HCT116 (cell line): ENCODE measurements at regions not wholly inside any gene's neighbourhood (a gene's known extent, or its start where the extent isn't known, plus 50 kb on each side); places are given as distances from the start of the nearest gene placed in this dataset.

Experiments
- ATAC-seq: fragments of 200-7000 bp; cut with Tn5 transposase; 2 replicates; pipeline ENCODE4 v1.9.1; 2020; ENCODE audit warnings: mild to moderate bottlenecking, moderate library complexity
- BruUV-seq: library from RNA; stranded (reverse); fragments of 400-500 nt; replicated peaks from 2 replicates; lab custom pipeline; 2021; lab: Mats Ljungman, UMichigan
- CTCF ChIA-PET: fragments of 300-600 bp; sonication (Branson Sonifier 250); formaldehyde crosslinking; loops from one replicate; lab custom pipeline; 2021; ENCODE audit warnings: antibody characterized with exemption; lab: Charles Lee
- POLR2A ChIA-PET: fragments of 300-600, 350-600 bp; sonication (Branson Sonifier 250); formaldehyde crosslinking; loops from one replicate; lab custom pipeline; 2021; ENCODE audit warnings: antibody characterized with exemption; lab: Charles Lee
- RAD21 ChIA-PET, 2 experiments: fragments of 300-600 bp; sonication (Branson Sonifier 250); formaldehyde crosslinking; loops; one replicate each; lab custom pipeline; 2023; ENCODE audit warnings: low total read pairs in 2 of 2; ENCODE audit not compliant: uncharacterized antibody in 2 of 2, unreplicated experiment in 2 of 2, low non-redundant PET in 1 of 2; lab: Charles Lee
- DNase-seq: peaks from one replicate; pipeline ENCODE4 v3.0.0-alpha.2; 2010; ENCODE audit warnings: low read depth, low spot score
- H2AFZ ChIP-seq: fragments of 200-600 bp; shearing (Covaris generic), sonication (generic); 2 replicates; pipeline ENCODE4 v1.6.1; 2017; ENCODE audit warnings: low read depth, mixed run types, mixed read lengths, antibody characterized with exemption, low read length; ENCODE audit not compliant: poor library complexity, severe bottlenecking
- H3K27ac ChIP-seq: 2 replicates; pipeline ENCODE4 v1.5.1; 2012; ENCODE audit warnings: low read depth, low read length
- H3K27me3 ChIP-seq: fragments of 200-600 bp; sonication (generic); 2 replicates; pipeline ENCODE4 v1.6.1; 2016; ENCODE audit warnings: mixed run types, low read length, mixed read lengths; ENCODE audit not compliant: insufficient read depth
- H3K36me3 ChIP-seq, 2 experiments: fragments of 200-500 bp in 1 of 2; fragments of 200-600 bp in 1 of 2; sonication (Bioruptor generic) in 1 of 2; sonication (generic) in 1 of 2; 2 replicates each; pipeline versions ENCODE4 v1.5.1 to v1.6.1; 2014 to 2016; ENCODE audit warnings: low read length in 2 of 2, inconsistent platforms in 1 of 2, mixed read lengths in 1 of 2, mixed run types in 1 of 2; ENCODE audit not compliant: insufficient read depth in 2 of 2, control insufficient read depth in 1 of 2
- H3K4me1 ChIP-seq, 2 experiments: fragments of 200-600 bp in 1 of 2; sonication (generic) in 1 of 2; 2 replicates each; pipeline versions ENCODE4 v1.5.1 to v1.6.1; 2012 to 2017; ENCODE audit warnings: low read length in 2 of 2, inconsistent platforms in 1 of 2, mild to moderate bottlenecking in 1 of 2, mixed read lengths in 1 of 2, mixed run types in 1 of 2, moderate library complexity in 1 of 2; ENCODE audit not compliant: insufficient read depth in 2 of 2, control insufficient read depth in 1 of 2
- H3K4me2 ChIP-seq: fragments of 200-600 bp; sonication (generic); 2 replicates; pipeline ENCODE4 v1.6.1; 2017; ENCODE audit warnings: mixed run types, low read length, mixed read lengths
- H3K4me3 ChIP-seq, 2 experiments: fragments of 200-600 bp in 1 of 2; sonication (generic) in 1 of 2; replicated peaks in 1 of 2; 2 replicates each; pipeline ENCODE4 v1.5.1; 2011 to 2016; ENCODE audit warnings: low read length in 2 of 2, control low read depth in 1 of 2, low read depth in 1 of 2, mild to moderate bottlenecking in 1 of 2, mixed read lengths in 1 of 2, mixed run types in 1 of 2
- H3K79me2 ChIP-seq: fragments of 200-600 bp; sonication (generic); 2 replicates; pipeline ENCODE4 v1.6.1; 2017; ENCODE audit warnings: mild to moderate bottlenecking, mixed run types, low read length, moderate library complexity, mixed read lengths; ENCODE audit not compliant: insufficient read depth
- H3K9ac ChIP-seq: fragments of 200-600 bp; sonication (generic); 2 replicates; pipeline ENCODE4 v1.6.1; 2016; ENCODE audit warnings: low read length, mixed read lengths
- H3K9me2 ChIP-seq: fragments of 200-600 bp; sonication (generic), shearing (Covaris generic); 2 replicates; pipeline ENCODE4 v1.6.1; 2017; ENCODE audit warnings: mixed run types, mild to moderate bottlenecking, moderate library complexity; ENCODE audit not compliant: insufficient read depth
- H3K9me3 ChIP-seq, 2 experiments: fragments of 200-500 bp in 1 of 2; fragments of 200-600 bp in 1 of 2; sonication (Bioruptor generic) in 1 of 2; sonication (generic) in 1 of 2; 2 replicates each; pipeline ENCODE4 v1.6.1; 2014 to 2017; ENCODE audit warnings: low read length in 2 of 2, mixed read lengths in 2 of 2, inconsistent platforms in 1 of 2, low read depth in 1 of 2, mild to moderate bottlenecking in 1 of 2, mixed run types in 1 of 2, moderate library complexity in 1 of 2; ENCODE audit not compliant: control insufficient read depth in 1 of 2, insufficient read depth in 1 of 2
- H4K20me1 ChIP-seq: fragments of 200-600 bp; sonication (generic), shearing (Covaris generic); 2 replicates; pipeline ENCODE4 v1.6.1; 2017; ENCODE audit warnings: mixed run types, mild to moderate bottlenecking, moderate library complexity; ENCODE audit not compliant: insufficient read depth
- ATF3 ChIP-seq: IDR thresholded peaks from 2 replicates; pipeline ENCODE4 v1.6.1; 2012
- EGR1 ChIP-seq: IDR thresholded peaks from 2 replicates; pipeline ENCODE4 v1.6.1; 2012; ENCODE audit warnings: low read depth
- ELF1 ChIP-seq: IDR thresholded peaks from 2 replicates; pipeline ENCODE4 v1.6.1; 2012; ENCODE audit warnings: low read depth, borderline replicate concordance
- FOSL1 ChIP-seq: IDR thresholded peaks from 2 replicates; pipeline ENCODE4 v1.6.1; 2012; ENCODE audit warnings: low read depth
- POLR2A ChIP-seq: IDR thresholded peaks from 2 replicates; pipeline ENCODE4 v1.7.0; 2011; ENCODE audit warnings: borderline replicate concordance; ENCODE audit not compliant: insufficient read depth, insufficient read length; ENCODE audit errors: extremely low read depth
- RAD21 ChIP-seq: IDR thresholded peaks from 2 replicates; pipeline ENCODE4 v1.6.1; 2012; ENCODE audit warnings: low read depth, mild to moderate bottlenecking
- REST ChIP-seq: IDR thresholded peaks from 2 replicates; pipeline ENCODE4 v1.6.1; 2012; ENCODE audit warnings: low read depth
- SP1 ChIP-seq: IDR thresholded peaks from 2 replicates; pipeline ENCODE4 v1.6.1; 2012; ENCODE audit warnings: low read depth
- SRF ChIP-seq: IDR thresholded peaks from 2 replicates; pipeline ENCODE4 v1.6.1; 2012; ENCODE audit warnings: low read depth
- YY1 ChIP-seq: IDR thresholded peaks from 2 replicates; pipeline ENCODE4 v1.6.1; 2011; ENCODE audit warnings: low read length, low read depth, moderate library complexity, mild to moderate bottlenecking; ENCODE audit not compliant: insufficient replicate concordance; ENCODE audit errors: extremely low read depth
- ZBTB33 ChIP-seq: IDR thresholded peaks from 2 replicates; pipeline ENCODE4 v1.6.1; 2011; ENCODE audit warnings: mild to moderate bottlenecking, low read length, moderate library complexity; ENCODE audit not compliant: insufficient replicate concordance; ENCODE audit errors: extremely low read depth
- intact Hi-C: fragments of 100-400 bp; cut with micrococcal nuclease; formaldehyde crosslinking; loops from 2 replicates; pipeline ENCODE4 v1.10.0; 2022

GRCh38 chr3:18012933-18013332 is 270.5 kb upstream of the TBC1D5 start:
- Histone ChIP-seq H3K4me3 (no peak overlapping the region), H3K4me1 (no peaks in the 10 kb centered on the region), H4K20me1 (no peaks in the 10 kb centered on the region)
- POLR2A ChIA-PET = no interaction called here
- TF ChIP-seq YY1 = no peak
- TF ChIP-seq ZBTB33 = no peak
- no peak for TF ChIP-seq ELF1
- TF ChIP-seq EGR1 = no peak
- TF ChIP-seq POLR2A = no peak
- TF ChIP-seq FOSL1 = no peak
- no peak for TF ChIP-seq RAD21
- no peak for TF ChIP-seq ATF3
- no peak for TF ChIP-seq SP1
- no peak for TF ChIP-seq SRF
- TF ChIP-seq REST = no peak
- TF ChIP-seq, all 23 proteins: peak for 0
- H3K79me2 ChIP-seq = no peaks in the 10 kb centered on the region
- no peak overlapping the region for H3K9ac ChIP-seq
- H3K9me3 ChIP-seq = no peaks in the 10 kb centered on the region
- H3K4me2 ChIP-seq = no peak overlapping the region
- DNase-seq = no peak
- ChIA-PET CTCF (no interaction called here), RAD21 (no interaction called here)
- H3K9me2 ChIP-seq = no peaks in the 10 kb centered on the region
- no TSS peak for BruUV-seq
- intact Hi-C loops = no loop called here
- H3K27ac ChIP-seq = no peak overlapping the region
- ATAC-seq = no peak
- no peaks in the 10 kb centered on the region for H3K36me3 ChIP-seq
- no peaks in the 10 kb centered on the region for H3K27me3 ChIP-seq
- no peak overlapping the region for H2AFZ ChIP-seq
